ENCODE measurements at regions not wholly inside any gene's neighbourhood (a gene's known extent, or its start where the extent isn't known, plus 50 kb on each side); places are given as distances from the start of the nearest gene placed in this dataset.

- dilution Hi-C loops (cut with MboI; ENCODE audit: extremely low pct_ligation_motif_present, low sequenced_read_pairs): no loop called here
Measured at GRCh38 chr4:149072384-149072783, 630.2 kb upstream of the NR3C2 start.

GRCh38 chr4:149065753-149066152, 623.5 kb upstream of the NR3C2 start:
- Histone ChIP-seq H3K9me1 (ENCODE audit: control insufficient read depth, extremely low read depth, insufficient read depth, low read length) (no peaks in the 10 kb centered on the region), H3K9ac (ENCODE audit: control insufficient read depth, extremely low read depth, insufficient read depth, low read length) (no peak overlapping the region), H4K20me1 (ENCODE audit: control insufficient read depth, extremely low read depth, insufficient read depth, low read length) (no peaks in the 10 kb centered on the region), H3K4me1 (ENCODE audit: control insufficient read depth, extremely low read depth, insufficient read depth, low read length) (no peaks in the 10 kb centered on the region), H3K27ac (ENCODE audit: control insufficient read depth, insufficient read depth, low read length) (no peak overlapping the region), H3K36me3 (ENCODE audit: control insufficient read depth in 2 of 2, extremely low read depth in 1 of 2, insufficient read depth in 2 of 2, low read length in 2 of 2) (no peaks in the 10 kb centered on the region), H3K4me2 (ENCODE audit: control insufficient read depth, extremely low read depth, insufficient read depth, low read depth, low read length) (no peak overlapping the region), H3K27me3 (ENCODE audit: control insufficient read depth, extremely low read depth, insufficient read depth, low read length) (no peaks in the 10 kb centered on the region), H3K79me2 (ENCODE audit: control insufficient read depth, insufficient read depth, low read length) (no peaks in the 10 kb centered on the region), H3K9me3 (ENCODE audit: control insufficient read depth, low read depth, low read length) (no peaks in the 10 kb centered on the region), H3K4me3 (ENCODE audit: control insufficient read depth in 2 of 3, extremely low read depth in 1 of 3, insufficient read depth in 2 of 3, low read depth in 1 of 3, low read length in 3 of 3) (no peak overlapping the region), H2AFZ (ENCODE audit: control insufficient read depth, low read length) (no peak overlapping the region)
- FAIRE-seq (no peak), DNase-seq (ENCODE audit: low read depth, low spot score) (no peak)
- dilution Hi-C loops (cut with MboI; ENCODE audit: extremely low pct_ligation_motif_present, low sequenced_read_pairs): no loop called here
- TF ChIP-seq CTCF (optimal IDR thresholded peaks at IDR 0.05 in 1 of 3, IDR thresholded peaks at IDR 0.05 in 1 of 3, conservative IDR thresholded peaks at IDR 0.05 in 1 of 3; ENCODE audit: extremely low read depth in 1 of 3, insufficient read depth in 2 of 3, low read length in 3 of 3): no peak
- no peak for TF ChIP-seq EZH2 (IDR thresholded peaks at IDR 0.05; ENCODE audit: low read length)

More at GRCh38 chr4:149072384-149072783, 630.2 kb upstream of the NR3C2 start:
- Histone ChIP-seq H3K27ac (ENCODE audit: control insufficient read depth, insufficient read depth, low read length) (no peak overlapping the region), H3K27me3 (ENCODE audit: control insufficient read depth, extremely low read depth, insufficient read depth, low read length) (no peaks in the 10 kb centered on the region), H3K9me3 (ENCODE audit: control insufficient read depth, low read depth, low read length) (no peaks in the 10 kb centered on the region), H4K20me1 (ENCODE audit: control insufficient read depth, extremely low read depth, insufficient read depth, low read length) (no peaks in the 10 kb centered on the region), H3K9me1 (ENCODE audit: control insufficient read depth, extremely low read depth, insufficient read depth, low read length) (no peaks in the 10 kb centered on the region), H3K79me2 (ENCODE audit: control insufficient read depth, insufficient read depth, low read length) (no peaks in the 10 kb centered on the region), H3K36me3 (ENCODE audit: control insufficient read depth in 2 of 2, extremely low read depth in 1 of 2, insufficient read depth in 2 of 2, low read length in 2 of 2) (no peaks in the 10 kb centered on the region), H3K9ac (ENCODE audit: control insufficient read depth, extremely low read depth, insufficient read depth, low read length) (no peak overlapping the region), H3K4me3 (ENCODE audit: control insufficient read depth in 2 of 3, extremely low read depth in 1 of 3, insufficient read depth in 2 of 3, low read depth in 1 of 3, low read length in 3 of 3) (no peak overlapping the region), H2AFZ (ENCODE audit: control insufficient read depth, low read length) (no peak overlapping the region), H3K4me2 (ENCODE audit: control insufficient read depth, extremely low read depth, insufficient read depth, low read depth, low read length) (no peak overlapping the region), H3K4me1 (ENCODE audit: control insufficient read depth, extremely low read depth, insufficient read depth, low read length) (no peaks in the 10 kb centered on the region)
- no peak for DNase-seq (ENCODE audit: low read depth, low spot score)
- no peak for TF ChIP-seq EZH2 (IDR thresholded peaks at IDR 0.05; ENCODE audit: low read length)
- TF ChIP-seq CTCF (optimal IDR thresholded peaks at IDR 0.05 in 1 of 3, IDR thresholded peaks at IDR 0.05 in 1 of 3, conservative IDR thresholded peaks at IDR 0.05 in 1 of 3; ENCODE audit: extremely low read depth in 1 of 3, insufficient read depth in 2 of 3, low read length in 3 of 3): no peak
- no peak for FAIRE-seq
